ENCODE measurements at regions not wholly inside any gene's neighbourhood (a gene's known extent, or its start where the extent isn't known, plus 50 kb on each side); places are given as distances from the start of the nearest gene placed in this dataset.

DNA sequence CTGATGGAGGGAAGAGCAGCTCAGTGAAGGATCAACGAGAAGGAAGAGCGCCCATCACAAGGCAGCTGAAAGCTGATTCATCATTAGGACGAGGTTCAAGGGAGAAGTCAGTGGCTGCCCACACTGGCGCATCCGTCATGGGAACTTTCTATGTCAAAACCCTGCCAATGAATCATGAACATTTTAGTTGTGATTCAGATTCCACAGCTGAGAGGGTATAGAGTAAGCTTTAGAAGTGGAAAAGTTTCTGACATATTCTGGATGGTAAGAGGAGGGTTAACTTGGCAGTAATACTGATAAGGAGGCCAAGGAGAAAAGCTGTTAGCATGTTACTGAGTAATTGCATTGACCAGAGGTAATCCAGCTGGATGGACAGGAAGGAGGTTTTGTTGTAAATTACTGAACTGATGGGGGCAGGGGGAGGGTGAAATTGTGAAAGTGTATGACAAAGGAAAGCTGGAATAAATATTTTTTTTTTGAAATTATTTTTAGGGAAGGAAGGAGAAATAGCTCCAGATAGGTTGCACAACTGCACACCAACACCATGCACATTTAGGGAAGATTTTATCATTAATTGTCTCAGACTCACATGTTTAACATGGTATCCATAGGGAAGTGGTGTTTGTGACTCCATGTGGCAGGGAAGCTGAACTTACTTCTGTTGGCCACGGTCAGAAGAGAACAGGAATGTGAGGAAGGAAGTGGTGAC lies 78.3 kb upstream of the NRP1 start:
- DNase-seq (ENCODE audit: low spot score) = no peak

- no peak for DNase-seq (ENCODE audit: low spot score)
Measured at GRCh38 chr10:33412241-33412640, 77.8 kb upstream of the NRP1 start.

GRCh38 chr10:33410860-33411234 lies 76.4 kb upstream of the NRP1 start:
- no peak for DNase-seq (ENCODE audit: low spot score)

GRCh38 chr10:33410096-33410859 lies 75.8 kb upstream of the NRP1 start:
- DNase-seq (ENCODE audit: low spot score) = no peak

DNA sequence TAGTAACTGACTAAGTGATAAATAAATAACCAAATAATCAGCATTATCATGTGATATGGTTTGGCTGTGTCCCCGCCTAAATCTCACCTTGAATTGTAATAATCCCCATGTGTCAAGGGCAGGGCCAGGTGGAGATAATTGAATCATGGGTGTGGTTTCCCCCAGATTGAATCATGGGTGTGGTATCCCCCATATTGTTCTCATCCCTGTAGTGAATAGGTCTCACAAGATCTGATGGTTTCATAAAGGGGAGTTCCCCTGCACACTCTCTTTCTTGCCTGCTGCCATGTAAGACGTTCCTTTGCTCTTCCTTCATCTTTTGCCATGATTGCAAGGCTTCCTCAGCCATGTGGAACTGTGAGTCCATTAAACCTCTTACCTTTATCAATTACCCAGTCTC lies 72.1 kb upstream of the NRP1 start:
- DNase-seq (ENCODE audit: low spot score) = no peak

DNA sequence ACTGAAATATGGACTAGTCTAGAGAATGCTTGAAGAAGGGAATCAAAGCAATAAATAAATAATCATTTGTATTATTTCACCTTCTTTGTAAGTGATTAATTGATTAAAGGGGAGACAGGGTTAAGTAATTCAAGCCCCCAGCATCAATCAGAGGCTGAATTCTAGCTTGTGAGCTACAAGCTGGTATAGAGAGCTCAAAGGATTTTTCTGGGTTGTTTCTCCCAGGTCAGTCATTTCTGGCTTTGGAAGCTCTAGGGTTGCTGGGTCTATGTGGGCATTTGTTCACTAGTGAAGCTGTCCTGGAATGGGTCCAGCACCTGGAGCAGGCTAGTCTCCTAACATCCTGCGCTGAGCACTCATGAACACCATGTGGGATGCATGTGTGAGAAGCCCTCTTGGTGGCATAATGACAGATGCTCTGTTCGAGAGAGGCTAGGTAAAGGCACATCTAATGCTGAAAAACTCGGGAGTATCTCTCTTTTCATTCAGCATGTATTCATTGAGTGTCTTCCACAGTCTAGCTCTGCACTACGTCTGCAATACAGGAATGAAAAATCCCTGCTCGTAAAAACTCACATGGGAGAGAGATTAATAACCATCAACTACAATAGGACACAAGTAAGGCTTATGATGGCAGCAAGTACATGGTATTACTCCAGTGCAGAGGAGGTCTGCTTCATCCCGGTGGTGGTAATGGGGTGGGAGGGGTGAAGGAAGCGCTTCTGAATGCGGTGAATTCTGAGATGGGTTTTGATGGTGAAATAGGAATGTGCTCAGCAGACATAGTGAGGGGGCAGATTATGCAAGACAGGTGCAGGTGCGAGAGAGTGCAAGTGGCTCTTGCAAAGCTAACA lies 68.0 kb upstream of the NRP1 start:
- DNase-seq (ENCODE audit: low spot score) = no peak

DNA sequence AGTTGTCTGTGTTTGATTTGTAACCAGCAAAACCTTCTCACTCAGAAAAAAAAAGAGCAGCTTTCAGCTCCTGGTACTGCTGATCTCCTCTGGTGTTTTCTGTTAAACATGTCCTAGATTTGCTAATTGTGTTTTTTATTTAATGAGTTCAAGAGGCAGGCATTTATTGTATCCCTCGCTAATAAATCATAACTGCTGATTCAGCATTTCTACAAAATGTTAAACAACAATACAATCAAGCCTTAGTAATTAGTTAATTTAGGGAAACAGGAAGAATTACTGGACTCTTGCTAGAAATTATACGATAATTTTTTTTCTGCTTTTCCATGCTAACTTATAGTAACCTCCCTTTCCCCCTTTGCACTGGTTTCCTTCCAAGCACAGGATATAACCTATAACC lies 66.8 kb upstream of the NRP1 start:
- no peak for DNase-seq (ENCODE audit: low spot score)

DNA sequence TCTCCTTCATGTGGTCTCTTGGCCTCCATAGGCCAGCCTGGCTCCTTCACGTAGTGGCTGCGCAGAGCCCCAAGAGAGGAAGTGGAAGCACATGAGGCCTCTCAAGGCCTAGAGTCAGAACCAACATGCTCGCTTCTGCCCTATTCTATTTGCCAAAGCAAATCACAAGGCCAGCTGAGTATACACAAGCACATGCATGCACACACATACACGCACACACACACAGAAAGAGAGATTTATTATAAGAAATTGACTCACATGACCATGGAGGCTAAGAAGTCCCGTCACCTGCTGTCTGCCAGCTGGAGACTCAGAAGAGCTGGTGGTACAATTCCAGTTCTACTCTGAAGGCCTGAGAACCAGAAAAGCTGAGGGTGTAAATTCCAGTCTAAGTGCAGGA lies 64.3 kb upstream of the NRP1 start:
- DNase-seq (ENCODE audit: low spot score) = no peak

- DNase-seq (ENCODE audit: low spot score) = no peak
Measured at GRCh38 chr10:33396938-33397337, 62.5 kb upstream of the NRP1 start.

DNA sequence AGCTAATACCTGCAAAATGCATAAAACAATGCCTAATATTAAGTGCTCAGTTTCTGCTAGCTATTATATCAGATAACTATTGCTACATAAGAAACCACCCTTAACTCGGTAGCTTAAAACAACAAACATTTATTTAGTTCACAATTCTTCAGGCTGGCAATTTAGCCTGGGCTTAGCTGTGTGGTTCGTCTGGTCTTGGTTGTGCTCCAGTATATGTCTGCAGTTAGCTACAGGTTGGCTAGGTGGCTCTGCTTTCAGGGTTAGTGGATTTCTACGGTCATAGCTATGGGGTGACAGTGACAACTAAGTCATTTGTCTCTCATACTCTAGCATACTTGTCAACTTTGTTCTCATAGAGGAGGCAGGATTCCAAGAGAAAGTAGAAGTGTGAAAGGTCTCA lies 61.8 kb upstream of the NRP1 start:
- no peak for DNase-seq (ENCODE audit: low spot score)

GRCh38 chr10:33395201-33395600 lies 60.7 kb upstream of the NRP1 start:
- no peak for DNase-seq (ENCODE audit: low spot score)

DNA sequence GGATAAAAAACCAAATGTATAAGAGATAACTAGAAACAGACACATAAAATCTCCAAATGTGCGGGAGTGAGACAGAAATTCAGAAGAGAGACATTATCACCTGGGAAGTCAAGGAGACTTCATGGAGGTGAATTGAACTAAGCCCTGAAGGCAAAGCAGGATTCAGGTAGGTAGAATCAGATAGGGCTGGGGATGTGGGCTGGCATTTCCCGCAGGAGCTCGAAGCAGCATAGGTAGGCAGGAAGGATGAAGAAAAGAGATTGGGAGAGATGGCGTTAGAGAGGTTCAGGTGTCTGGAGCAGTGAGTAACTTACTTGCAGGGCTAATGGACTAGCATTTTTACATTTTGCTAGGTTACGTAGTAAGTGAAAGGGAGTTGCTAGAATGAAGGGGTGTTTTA lies 58.2 kb upstream of the NRP1 start:
- no peak for DNase-seq (ENCODE audit: low spot score)

- no peak for DNase-seq (ENCODE audit: low spot score)
Measured at GRCh38 chr10:33391611-33392465, 57.4 kb upstream of the NRP1 start.

DNA sequence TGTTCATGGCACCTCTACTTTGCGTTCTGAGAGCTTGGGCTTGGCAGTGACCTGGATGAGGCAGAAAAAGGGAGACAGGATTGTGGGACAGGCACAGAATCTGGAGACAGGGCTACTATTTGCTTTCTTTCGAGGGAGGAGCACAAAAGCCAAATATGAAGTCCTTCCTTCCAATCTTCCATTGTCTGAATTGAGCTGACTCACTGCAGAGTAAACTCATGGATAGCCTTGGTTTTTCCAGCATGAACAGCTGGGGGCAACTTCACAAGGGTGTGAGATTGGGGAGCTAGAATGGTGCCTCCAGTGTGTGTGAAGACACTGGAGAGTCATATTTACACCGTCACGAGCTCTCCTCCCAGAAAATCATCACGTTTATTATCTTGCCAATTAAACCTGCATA lies 55.6 kb upstream of the NRP1 start:
- DNase-seq (ENCODE audit: low spot score) = no peak

GRCh38 chr10:33388785-33389184 lies 54.3 kb upstream of the NRP1 start:
- no peak for DNase-seq (ENCODE audit: low spot score)

GRCh38 chr10:33388382-33388781 lies 53.9 kb upstream of the NRP1 start:
- DNase-seq (ENCODE audit: low spot score) = no peak

DNA sequence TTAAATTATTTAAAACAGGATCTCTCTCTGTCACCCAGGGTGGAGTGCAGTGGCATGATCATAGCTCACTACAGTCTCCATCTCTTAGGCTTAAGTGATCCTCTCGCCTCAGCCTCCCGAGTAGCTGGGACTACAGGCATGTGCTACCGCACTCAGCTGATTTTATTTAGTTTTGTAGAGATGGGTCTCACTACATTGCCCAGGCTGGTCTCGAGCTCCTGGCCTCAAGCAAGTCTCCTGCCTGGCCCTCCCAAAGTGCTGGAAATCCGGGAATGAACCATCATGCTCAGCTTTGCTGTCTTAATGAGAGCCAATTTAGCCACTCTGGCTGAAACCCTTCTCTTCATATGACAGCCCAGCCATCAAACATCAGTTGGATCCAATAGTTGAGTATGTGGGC lies 53.3 kb upstream of the NRP1 start:
- DNase-seq (ENCODE audit: low spot score) = no peak

GRCh38 chr10:33386926-33387325 lies 52.5 kb upstream of the NRP1 start:
- no peak for DNase-seq (ENCODE audit: low spot score)

GRCh38 chr10:33385686-33386085 lies 51.2 kb upstream of the NRP1 start:
- DNase-seq (ENCODE audit: low spot score) = no peak

DNA sequence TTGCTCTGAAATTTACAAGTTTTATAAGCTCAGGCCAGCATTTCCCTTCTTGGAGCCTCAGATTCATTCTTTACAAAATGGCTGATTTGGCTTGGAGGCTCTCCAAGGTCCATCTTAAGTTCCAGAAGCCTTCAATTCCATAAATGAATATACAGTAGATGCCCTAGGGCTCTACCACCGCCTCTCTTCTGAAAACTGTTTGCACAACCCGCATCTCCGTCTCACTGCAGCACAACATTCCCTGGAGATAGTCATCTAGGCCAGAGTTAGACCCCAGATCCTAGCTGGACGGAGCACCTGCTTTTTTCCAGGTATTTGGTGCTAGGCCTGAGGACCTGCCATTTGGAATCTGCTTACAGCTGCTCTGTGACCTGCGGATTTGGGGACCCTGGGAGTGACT lies 50.5 kb upstream of the NRP1 start:
- no peak for DNase-seq (ENCODE audit: low spot score)
